ENCODE measurements at regions not wholly inside any gene's neighbourhood (a gene's known extent, or its start where the extent isn't known, plus 50 kb on each side); places are given as distances from the start of the nearest gene placed in this dataset.
"Not testable (repeated sequence)": the region's sequence is repeated elsewhere in the genome, so short reads cannot be mapped to it uniquely, and the experiment has no call there.

DNA sequence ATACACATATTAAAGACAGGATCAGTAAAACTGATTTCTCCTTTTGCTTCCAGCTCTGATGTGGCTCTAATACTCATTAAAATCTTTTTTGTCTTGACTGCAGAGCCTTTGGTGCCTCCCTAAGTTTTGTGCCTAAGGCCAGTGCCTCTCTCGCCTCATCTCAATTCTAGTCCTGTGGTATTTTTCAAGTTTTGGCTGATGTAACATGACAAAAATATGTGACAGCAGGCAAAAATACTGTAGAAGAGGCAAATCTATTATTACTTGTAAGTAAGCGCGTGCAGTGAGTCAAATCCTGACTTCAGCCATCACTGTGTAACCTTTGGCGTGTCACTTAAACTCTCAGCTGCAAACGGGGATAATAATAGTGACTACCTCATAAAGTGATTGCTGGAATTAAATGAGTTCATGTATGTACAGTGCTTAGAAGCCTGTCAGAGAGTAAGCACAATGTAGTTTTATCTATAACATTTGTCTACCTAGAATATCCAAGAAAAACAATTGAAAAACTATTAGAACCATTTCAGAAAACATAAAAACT lies 74.0 kb downstream of the MAB21L3 start:
- DNase-seq (ENCODE audit: insufficient read length, low spot score): no peak

DNA sequence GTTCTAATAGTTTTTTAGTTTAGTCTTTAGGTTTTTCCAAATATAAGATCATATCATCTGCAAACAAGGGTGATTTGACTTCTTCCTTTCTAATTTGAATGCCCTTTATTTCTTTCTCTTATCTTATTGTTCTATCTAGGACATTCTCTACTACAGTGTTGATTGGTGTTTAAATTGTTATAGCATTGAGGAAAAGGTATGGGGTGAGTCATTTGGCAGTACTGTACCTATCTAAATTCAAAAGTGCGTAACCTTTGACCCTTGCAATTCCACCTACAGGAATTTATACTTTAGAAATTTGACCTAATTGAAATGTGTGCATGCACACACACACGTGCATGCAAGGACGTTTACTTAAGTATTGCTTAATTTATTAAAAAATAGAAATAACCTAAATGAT lies 78.3 kb downstream of the MAB21L3 start:
- FAIRE-seq: no peak
- no peak for DNase-seq (ENCODE audit: insufficient read length, low spot score)

More for the DNA sequence above, 74.0 kb downstream of the MAB21L3 start:
- FAIRE-seq: no peak

DNA sequence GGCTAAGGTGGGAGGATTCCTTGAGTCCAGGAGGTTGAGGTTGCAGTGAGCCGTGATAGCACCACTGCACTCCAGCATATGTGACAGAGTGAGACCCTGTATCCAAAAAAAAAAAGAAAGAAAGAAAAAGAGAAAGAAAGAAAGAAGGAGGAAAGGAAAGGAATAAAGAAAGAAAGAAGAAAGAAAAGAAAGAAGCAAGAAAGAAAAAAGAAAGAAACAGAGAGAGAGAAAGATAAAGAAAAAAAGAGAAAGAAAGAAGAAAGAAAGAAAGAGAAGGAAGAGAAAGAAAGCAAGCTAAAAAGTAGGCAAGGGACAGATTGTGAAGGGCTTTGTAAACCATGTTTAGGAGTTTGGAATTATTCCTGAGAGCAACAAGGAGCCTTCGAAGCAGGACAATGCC lies 80.1 kb downstream of the MAB21L3 start:
- FAIRE-seq: no peak
- DNase-seq (ENCODE audit: insufficient read length, low spot score): no peak

DNA sequence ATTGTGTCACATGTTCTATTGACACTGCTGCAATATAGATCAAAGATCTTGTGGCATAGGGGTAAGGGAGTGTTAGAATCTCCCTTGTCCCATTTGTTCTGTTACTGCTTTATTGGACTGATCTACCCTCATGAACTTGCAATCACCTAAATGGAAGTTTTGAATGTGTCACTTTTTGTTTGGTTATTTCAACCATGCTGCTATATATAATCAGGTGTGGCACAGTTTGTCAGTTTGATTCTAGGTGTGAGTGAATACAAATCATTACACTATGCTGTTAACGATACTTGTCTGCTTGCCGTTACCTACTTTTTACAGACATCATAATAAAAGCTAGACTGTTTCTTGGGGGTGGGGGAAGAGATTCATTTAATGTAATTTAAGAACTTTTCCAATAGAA lies 82.6 kb downstream of the MAB21L3 start:
- no peak for FAIRE-seq
- no peak for DNase-seq (ENCODE audit: insufficient read length, low spot score)

DNA sequence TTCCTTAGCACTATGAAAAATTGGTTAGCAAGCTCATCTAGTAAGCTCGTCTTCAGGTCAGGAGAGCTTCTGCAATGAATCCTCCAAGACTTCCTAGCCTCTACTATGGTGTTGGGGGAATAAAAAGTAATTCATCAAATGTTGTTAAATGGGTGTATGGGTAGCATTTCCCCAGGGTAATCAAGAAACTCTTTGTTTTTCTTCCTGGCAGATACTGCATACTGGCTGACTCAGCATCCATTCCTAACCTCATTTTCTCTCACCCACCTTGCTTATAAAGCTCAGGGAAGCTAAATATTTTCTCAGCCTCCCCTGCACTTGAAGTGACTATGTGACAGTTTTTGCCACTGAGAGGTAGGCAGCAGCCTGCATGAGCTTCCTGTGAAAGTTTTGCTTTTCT lies 83.4 kb downstream of the MAB21L3 start:
- DNase-seq (ENCODE audit: insufficient read length, low spot score) (no peak), FAIRE-seq (no peak)

DNA sequence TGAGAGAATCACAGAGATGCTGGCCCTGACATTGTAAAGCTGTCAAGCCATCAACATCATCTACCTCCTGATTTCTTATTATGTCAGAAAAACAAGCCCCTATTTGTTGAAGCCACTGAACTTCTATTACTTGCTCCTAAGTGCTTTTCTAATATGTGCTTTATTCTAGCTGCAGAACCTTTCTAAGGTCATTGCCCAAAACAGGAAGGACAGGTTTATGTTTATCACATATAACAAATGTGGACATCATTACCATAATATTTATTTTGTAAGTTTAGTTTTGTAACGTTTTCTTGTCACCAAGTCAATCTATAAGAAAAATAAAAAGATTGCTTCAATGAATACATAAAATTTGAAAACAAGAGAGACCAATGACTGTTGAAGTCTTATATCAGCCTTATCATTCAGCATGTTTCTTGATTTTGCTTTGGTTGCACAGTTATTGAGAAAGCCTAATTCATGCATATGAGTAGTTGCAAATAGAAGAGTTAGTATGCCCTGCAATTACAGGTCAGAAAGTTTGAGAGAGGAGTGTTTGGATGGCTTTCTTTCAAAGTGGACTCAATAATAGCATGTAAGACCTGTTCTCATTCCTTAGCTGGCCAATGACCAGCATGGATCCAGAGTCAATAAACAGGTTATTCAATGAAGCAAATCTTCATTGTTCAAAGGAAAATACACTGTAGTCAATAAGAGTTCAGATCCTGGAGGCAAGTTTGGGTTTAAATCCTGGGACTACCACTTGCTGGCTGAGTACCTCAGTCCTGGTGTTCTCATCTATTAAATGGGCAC lies 84.1 kb downstream of the MAB21L3 start:
- DNase-seq (ENCODE audit: insufficient read length, low spot score) (no peak), FAIRE-seq (no peak)

DNA sequence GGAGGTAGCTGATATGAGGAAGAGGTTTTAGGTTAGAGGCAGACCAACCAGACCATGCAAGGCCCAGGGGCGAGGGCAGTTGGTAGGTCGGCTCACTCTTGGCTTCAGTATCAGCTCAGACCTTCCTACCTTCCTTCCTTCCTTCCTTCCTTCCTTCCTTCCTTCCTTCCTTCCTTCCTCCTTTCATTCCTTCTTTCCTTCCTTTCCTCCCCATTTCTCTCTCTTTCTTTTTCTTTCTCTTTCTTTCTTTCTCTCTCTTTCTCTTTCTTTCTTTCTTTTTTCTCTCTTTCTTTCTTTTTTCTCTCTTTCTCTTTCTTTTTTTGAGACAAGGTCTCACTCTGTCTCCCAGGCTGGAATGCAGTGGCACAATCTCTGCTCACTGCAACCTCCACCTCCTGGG lies 89.1 kb downstream of the MAB21L3 start:
- not testable (repeated sequence) for DNase-seq (ENCODE audit: insufficient read length, low spot score); FAIRE-seq

DNA sequence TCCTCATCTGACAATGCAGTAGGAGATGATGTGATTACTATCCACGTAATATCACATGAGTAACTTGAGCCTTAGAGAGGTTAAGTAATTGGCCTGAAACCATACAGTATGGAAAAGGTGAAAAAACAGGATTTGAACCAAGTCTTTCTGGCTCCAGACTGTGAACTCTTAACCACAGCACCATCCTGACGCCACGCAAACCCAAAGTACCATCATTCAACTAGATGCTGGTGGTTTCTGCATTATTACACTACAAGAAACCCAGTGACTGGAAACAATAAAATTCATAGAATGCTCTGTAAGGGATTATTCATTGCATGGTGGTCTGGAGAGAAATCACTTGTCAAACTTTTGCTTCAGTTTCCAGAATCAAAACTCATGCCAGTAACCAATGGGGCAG lies 90.7 kb downstream of the MAB21L3 start:
- FAIRE-seq (no peak), DNase-seq (ENCODE audit: insufficient read length, low spot score) (no peak)

DNA sequence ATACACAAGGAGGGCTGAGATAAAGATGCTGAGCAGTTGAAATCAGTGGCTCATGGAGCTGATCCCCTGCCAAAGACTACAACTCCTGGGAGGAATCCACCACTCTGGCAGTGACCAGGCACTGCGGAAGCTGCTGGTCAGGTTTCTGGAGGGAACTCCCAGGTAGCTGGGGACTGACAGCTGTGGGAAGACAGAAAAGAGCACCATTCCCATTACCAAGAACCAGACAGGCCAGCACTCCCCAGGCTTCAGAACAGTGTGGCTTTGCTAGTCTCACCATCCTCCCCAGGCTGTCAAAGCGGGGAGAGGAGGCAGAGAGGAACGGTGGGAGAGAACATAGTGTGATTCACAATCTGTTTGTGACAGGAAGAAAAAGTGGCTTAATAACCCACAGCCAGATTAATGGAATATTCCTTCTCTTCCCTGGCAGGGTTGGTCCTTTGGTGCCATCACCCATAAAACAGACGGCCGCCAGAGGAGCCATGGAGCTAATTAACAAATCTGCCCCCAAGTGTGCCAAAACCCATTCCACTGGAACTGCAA lies 92.1 kb downstream of the MAB21L3 start:
- no peak for DNase-seq (ENCODE audit: insufficient read length, low spot score)
- FAIRE-seq: no peak

DNA sequence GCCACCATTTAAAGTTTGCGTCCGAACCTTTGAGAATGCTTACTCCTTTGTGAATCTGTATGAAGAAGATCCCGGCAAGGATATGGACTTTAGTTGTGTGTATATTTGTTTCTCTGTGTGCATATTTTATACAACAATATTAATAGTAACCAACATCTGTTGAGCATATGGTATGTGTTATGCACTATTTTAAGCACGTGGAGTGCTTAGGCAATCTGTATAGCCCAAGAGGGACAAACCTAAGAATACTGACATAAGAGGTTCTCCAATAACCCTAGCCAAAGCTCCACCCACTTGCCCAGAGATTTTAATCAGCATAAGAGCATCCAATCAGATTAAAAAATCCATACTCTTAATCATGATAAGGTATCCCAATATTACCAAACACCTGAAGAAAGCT lies 92.7 kb downstream of the MAB21L3 start:
- no peak for FAIRE-seq
- no peak for DNase-seq (ENCODE audit: insufficient read length, low spot score)

DNA sequence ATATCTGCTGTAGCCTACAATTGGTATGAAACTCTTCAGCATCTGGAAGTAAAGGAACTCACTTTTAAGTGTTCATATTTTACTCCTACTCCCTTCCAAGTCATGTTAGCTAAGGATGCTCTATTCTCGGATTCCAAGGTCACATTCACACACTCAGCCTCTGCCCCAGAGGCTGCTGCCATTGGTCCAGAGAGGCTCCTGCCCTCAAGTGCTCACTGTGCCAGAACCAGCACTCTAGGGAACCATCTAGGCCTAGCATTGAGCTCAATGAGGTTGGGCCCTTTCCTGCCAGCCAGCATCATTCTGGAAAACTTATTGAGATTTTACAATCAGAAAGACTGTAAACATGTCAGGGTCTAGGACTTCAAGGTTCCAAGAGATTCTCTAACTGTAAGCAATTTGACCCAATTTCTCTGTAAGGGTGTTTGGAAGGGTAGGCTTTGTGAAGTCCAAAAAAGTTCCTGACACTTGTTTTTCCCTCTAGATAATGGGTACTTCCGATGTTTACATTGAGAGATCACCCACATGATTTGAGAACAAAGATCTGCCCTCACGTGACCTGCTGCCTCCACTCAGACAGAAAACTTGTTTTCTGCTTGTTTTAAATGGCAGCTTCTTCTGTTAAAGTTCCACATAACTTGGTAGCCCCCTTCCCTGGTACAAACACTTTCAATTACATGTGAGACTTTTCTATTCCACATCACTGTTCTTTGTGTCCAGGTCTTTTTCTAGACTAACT lies 94.9 kb downstream of the MAB21L3 start:
- DNase-seq (ENCODE audit: insufficient read length, low spot score): no peak
- no peak for FAIRE-seq

DNA sequence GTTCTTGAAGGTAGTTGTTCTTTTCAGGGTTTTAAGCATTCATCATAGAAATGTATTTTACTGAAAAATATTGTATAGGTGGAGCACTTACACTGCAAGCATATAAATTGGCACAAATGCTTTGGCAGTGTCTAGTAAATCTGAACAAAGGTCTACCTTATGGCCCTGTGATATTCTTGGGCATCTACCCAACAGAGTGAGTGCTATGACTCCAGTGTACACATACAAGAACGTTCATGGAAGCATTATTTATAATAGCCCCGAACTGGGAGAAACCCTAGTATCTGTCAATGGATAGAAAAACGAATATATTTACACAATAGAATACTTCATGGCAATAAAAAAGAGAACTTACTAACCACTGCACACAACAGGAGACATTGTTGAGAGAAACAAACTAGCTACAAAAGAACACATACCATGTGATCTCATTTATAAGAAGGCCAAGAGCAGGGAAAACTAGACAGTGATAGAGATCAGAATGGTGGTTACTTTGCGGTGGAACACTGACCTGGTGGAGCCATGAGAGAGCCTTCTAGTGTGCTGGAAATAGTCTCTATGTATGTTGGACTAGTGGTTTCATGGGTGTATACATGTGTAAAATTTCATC lies 96.0 kb downstream of the MAB21L3 start:
- no peak for FAIRE-seq
- no peak for DNase-seq (ENCODE audit: insufficient read length, low spot score)

DNA sequence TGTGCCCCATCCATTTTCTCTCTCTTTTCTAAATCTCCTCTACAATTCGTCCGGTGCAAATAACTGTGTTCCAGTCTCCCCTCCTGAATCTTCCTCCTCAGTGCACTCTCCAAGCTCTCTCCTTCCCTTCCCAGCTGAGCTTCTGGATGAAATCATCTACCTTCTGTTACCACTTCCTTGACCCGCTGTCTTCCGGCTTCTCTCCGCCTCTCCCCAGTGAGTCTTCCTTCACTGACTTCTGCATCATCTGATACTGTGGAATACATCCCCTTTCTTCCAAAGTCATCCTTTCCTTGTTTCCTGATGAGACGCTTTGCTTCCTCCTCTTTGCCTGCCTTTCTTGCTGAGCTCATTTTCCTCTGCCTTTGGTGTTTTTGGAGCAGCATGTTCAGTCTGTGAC lies 96.9 kb downstream of the MAB21L3 start:
- FAIRE-seq (no peak), DNase-seq (ENCODE audit: insufficient read length, low spot score) (no peak)

DNA sequence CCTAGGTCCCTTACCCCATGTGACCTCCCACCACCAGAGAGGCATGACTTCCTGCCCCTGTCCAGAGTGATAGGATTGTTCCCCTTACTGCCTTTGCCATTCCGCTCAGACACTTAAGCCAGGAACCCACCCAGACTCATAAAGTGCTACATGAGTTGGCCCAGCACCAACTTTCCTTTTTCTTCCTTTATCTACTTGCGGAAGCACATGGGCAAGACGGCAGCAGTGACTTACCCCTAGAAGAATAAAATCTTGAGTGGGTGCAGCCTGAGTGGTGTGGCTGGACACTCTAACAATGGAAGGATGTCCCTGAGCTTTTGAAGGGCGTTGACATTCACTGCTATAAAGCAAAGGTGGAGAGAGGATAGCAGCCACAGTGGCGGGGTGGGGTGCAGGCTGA lies 100.1 kb downstream of the MAB21L3 start:
- FAIRE-seq (no peak), DNase-seq (ENCODE audit: insufficient read length, low spot score) (no peak)

DNA sequence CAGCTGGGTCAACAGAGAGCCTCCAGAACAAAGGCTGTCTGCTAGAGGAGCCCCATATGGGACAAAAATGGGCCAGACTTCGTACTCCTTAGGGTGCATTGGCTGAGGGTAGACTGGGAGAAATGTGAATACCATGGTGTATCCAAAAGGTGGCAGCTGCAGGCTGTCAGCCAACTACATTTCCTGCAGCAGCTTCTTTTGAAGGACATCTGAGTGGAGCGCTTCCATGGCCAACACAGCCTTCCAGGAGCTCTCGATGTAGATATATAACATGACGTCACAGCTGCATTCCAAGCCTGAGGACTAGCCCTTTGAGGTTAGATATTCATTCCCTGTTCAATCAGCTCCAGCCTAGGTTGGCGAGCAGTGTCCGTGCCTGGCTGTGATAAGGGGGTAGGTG lies 107.7 kb downstream of the MAB21L3 start:
- FAIRE-seq (no peak), DNase-seq (ENCODE audit: insufficient read length, low spot score) (no peak)

DNA sequence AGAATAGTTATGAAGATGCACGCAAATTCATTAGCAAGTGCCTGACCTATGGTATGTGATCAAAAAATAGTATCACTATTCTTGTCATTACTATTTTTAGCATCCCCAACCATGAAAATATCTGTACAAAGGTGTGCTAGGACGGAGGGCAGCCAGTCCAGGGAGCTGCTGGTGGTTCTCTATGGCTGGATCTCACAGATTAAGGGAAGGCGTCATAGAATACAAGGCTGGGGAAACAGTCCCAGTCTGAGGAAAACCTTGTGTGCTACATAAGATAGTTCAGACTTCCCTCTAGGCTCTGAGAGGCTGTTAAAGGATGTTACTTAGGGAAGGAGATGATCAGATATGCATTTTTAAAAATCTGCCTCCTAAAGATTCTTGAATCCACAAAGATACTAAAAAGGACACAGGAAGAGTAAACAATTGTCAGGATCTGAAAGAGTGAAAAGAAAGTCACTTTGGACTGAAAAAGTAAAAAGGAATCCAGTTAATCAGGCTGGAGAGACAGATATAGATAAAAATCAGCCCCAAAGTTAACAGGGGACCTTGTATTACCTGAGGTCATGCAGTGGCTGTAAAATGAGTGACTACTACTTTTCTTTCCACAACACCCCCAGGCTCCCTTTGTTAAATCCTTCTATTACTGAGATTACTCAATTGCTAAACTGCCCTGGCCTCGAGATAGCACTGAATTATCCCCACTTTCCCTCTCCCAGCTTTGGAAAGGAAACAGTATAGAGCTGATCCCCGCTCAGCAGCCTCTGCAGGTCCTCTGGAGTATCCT lies 108.6 kb downstream of the MAB21L3 start:
- no peak for DNase-seq (ENCODE audit: insufficient read length, low spot score)
- no peak for FAIRE-seq

DNA sequence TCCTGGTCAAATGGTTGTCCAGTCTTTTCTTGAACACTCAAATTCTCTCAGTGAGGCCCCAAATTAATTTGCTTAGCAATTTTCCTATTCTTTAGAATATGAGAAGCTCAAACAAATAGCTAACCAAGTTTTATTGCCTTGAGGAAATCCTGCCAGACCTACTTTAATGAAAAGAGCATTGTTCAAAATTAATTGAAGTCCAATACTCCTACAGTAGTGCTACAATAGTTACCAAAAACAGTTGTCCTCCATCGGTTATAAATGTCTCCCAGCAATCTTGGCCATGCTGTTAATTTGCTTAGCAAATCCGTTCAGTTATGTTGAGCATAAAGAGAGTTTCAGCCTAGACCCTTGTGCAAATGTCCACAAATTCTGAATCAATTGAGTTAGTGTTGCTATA lies 112.9 kb downstream of the MAB21L3 start:
- no peak for DNase-seq (ENCODE audit: insufficient read length, low spot score)
- FAIRE-seq: no peak

DNA sequence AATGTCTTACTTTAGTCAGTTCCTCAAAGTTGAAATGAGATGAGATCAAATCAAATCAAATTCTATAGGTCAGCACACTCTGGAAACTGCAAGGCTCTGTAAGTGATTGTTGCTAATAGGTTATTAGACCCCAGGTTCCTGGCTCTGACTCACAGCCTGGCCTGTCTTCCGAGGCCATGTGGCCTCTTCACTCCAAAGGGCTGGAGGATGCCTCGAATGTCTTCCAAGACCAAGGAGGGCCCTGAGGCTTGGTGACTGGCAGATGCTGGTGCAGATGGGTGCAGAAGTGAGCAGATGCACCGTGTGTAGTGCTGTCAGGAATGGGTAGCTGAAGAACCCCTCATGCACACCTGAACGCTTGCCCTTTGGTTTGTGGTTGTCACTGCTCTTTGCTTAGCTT lies 113.4 kb downstream of the MAB21L3 start:
- FAIRE-seq (no peak), DNase-seq (ENCODE audit: insufficient read length, low spot score) (no peak)

DNA sequence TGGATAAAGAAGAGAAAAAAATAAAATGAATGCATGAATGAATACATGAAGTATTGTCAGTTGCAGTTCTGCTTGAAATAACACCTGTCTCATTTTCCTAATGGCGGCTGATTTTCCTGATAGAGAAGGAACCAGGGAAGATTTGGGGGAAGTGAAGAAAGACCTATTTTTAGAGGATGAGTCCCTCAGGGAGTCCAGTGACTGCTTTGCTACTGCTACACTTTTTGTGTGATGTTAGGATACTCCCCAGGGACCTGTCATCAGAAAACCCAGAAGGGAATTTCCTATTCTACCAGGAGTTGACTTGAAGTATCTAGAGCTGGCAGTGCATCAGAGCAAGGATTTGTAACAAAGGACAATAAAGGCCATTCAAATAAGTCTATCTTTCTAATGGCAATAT lies 114.8 kb downstream of the MAB21L3 start:
- no peak for FAIRE-seq
- no peak for DNase-seq (ENCODE audit: insufficient read length, low spot score)

DNA sequence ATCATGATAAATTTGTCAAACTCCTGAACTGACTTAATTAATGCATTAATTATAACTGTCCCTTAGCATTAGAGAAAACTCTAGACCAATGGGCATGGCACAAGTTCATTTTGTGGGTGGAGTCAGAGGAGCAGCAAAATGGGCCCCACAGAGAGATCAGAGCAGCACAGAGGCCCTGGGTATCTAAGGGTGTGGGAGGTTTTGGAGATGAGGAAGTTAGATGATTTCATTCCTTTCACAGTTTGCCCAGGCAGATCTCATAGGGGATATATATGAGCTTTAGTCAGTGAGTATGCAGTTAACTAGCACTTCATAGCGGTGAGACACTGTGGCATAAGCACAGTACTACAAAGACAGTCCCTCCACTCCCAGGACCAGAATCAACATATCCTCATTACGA lies 117.3 kb downstream of the MAB21L3 start:
- FAIRE-seq (no peak), DNase-seq (ENCODE audit: insufficient read length, low spot score) (no peak)

DNA sequence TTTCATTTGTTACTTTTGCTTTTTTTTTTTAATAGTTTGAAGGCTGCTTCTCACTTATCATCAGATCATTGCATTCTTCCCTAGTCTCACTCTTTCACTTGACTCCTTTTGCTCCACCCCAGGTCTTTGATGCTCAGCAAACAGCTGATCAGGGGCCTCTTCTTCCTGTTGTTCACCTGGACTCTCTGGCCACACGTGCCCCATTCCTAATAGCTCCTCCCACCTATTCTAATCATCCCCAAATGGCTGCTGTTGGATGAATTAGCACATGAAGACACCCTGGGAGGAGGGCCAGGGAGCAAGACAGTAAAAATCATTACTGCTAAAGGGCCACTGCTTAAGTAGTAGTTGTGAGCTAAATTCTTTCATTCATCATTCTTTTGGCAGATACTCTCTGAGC lies 119.5 kb downstream of the MAB21L3 start:
- DNase-seq (ENCODE audit: insufficient read length, low spot score) (no peak), FAIRE-seq (no peak)

Data from GM19239 (cell line).